ENCODE measurements at regions not wholly inside any gene's neighbourhood (a gene's known extent, or its start where the extent isn't known, plus 50 kb on each side); places are given as distances from the start of the nearest gene placed in this dataset.

GRCh38 chrX:42140320-42140719 is 217.0 kb upstream of the CASK start:
- TF ChIP-seq, protein P1, sequence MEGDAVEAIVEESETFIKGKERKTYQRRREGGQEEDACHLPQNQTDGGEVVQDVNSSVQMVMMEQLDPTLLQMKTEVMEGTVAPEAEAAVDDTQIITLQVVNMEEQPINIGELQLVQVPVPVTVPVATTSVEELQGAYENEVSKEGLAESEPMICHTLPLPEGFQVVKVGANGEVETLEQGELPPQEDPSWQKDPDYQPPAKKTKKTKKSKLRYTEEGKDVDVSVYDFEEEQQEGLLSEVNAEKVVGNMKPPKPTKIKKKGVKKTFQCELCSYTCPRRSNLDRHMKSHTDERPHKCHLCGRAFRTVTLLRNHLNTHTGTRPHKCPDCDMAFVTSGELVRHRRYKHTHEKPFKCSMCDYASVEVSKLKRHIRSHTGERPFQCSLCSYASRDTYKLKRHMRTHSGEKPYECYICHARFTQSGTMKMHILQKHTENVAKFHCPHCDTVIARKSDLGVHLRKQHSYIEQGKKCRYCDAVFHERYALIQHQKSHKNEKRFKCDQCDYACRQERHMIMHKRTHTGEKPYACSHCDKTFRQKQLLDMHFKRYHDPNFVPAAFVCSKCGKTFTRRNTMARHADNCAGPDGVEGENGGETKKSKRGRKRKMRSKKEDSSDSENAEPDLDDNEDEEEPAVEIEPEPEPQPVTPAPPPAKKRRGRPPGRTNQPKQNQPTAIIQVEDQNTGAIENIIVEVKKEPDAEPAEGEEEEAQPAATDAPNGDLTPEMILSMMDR (IDR thresholded peaks at IDR 0.05): no peak
- TF ChIP-seq TCF7L2 (IDR thresholded peaks at IDR 0.05; ENCODE audit: low read depth, low read length) (no peak), REST (IDR thresholded peaks at IDR 0.05; ENCODE audit: insufficient read depth in 1 of 2, low read depth in 2 of 2, low read length in 1 of 2) (no peak), SIN3A (IDR thresholded peaks at IDR 0.05; ENCODE audit: borderline replicate concordance, insufficient read depth, low read depth, low read length) (no peak), POLR2AphosphoS5 (IDR thresholded peaks at IDR 0.05; ENCODE audit: low read depth, low read length) (no peak)

Measured in Panc1 (cell line).